Neural progenitor cell (in vitro differentiated cells): ENCODE measurements at regions not wholly inside any gene's neighbourhood (a gene's known extent, or its start where the extent isn't known, plus 50 kb on each side); places are given as distances from the start of the nearest gene placed in this dataset.

Experiments used
- CTCF ChIP-seq: fragments of 200-600 bp; sonication (generic); IDR thresholded peaks from 2 replicates; pipeline ENCODE4 v1.5.1; 2017; ENCODE audit warnings: antibody characterized with exemption, mild to moderate bottlenecking
- EZH2 ChIP-seq: fragments of 200-600 bp; sonication (generic); IDR thresholded peaks from 2 replicates; pipeline ENCODE4 v1.6.1; 2017; ENCODE audit warnings: antibody characterized with exemption, mild to moderate bottlenecking, moderate library complexity
- EZH2phosphoT487 ChIP-seq: fragments of 200-600 bp; sonication (generic); IDR thresholded peaks from 2 replicates; pipeline ENCODE4 v1.6.1; 2017; ENCODE audit warnings: antibody characterized with exemption

DNA sequence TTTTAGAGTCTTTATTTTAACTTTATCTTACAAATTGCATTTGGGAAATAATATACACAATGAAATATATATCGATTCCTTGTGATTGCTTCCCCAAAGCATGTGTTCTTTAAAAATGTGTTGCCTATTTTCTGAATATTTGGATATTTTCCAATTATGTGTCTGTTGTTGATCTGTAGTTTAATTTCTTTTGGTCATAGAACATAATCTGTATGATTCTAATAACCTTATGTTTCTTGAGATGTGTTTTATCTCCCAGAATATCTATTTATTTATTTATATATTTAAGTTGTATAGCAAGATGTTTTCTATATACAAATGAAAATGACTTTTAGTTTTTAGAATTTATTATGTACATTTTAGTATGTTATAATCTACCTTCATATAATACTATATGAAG, 710.8 kb upstream of the PCDH20 start:
- TF ChIP-seq CTCF (no peak), EZH2phosphoT487 (no peak), EZH2 (no peak)
